ENCODE measurements at regions not wholly inside any gene's neighbourhood (a gene's known extent, or its start where the extent isn't known, plus 50 kb on each side); places are given as distances from the start of the nearest gene placed in this dataset.

GRCh38 chr5:8811581-8811980, 734.3 kb downstream of the SEMA5A start (continued):
- no peak for TF ChIP-seq CHD7 (IDR thresholded peaks at IDR 0.05; ENCODE audit: insufficient replicate concordance, low read length)
- TF ChIP-seq ASH2L (IDR thresholded peaks at IDR 0.05; ENCODE audit: low read length), result no peak
- no peak for TF ChIP-seq TEAD4 (IDR thresholded peaks at IDR 0.05; ENCODE audit: low read depth, low read length)

Data from H1 (cell line).